SK-N-SH treated with all-trans-retinoic acid at 6 μM for 48 hours (cell line): ENCODE measurements at regions not wholly inside any gene's neighbourhood (a gene's known extent, or its start where the extent isn't known, plus 50 kb on each side); places are given as distances from the start of the nearest gene placed in this dataset.

Experiments
- ARNTL ChIP-seq: fragments of 450-650 bp; formaldehyde crosslinking; IDR thresholded peaks from 2 replicates; pipeline ENCODE4 v1.5.0; 2020; ENCODE audit warnings: low read depth, mild to moderate bottlenecking, moderate library complexity, borderline replicate concordance
- CSDC2 ChIP-seq: fragments of 250-450 bp; sonication (Bioruptor Pico); IDR thresholded peaks from 2 replicates; pipeline ENCODE4 v1.5.0; 2020; ENCODE audit warnings: mild to moderate bottlenecking, moderate library complexity
- ESRRG ChIP-seq: fragments of 250-450 bp; sonication (Bioruptor Pico); IDR thresholded peaks from 2 replicates; pipeline ENCODE4 v1.6.1; 2021; ENCODE audit warnings: mild to moderate bottlenecking
- GLIS3 ChIP-seq: fragments of 250-450 bp; sonication (Bioruptor Pico); IDR thresholded peaks from 2 replicates; pipeline ENCODE4 v1.5.0; 2020; ENCODE audit warnings: mild to moderate bottlenecking, moderate library complexity
- PATZ1 ChIP-seq: fragments of 250-450 bp; sonication (Bioruptor Pico); IDR thresholded peaks from 2 replicates; pipeline ENCODE4 v1.8.0; 2020; ENCODE audit warnings: mild to moderate bottlenecking, moderate library complexity, borderline replicate concordance
- POU6F1 ChIP-seq: fragments of 250-450 bp; sonication (Bioruptor Pico); IDR thresholded peaks from 2 replicates; pipeline ENCODE4 v1.8.0; 2021; ENCODE audit warnings: low read depth, mild to moderate bottlenecking, moderate library complexity, borderline replicate concordance
- PPARA ChIP-seq: fragments of 250-450 bp; sonication (Bioruptor Pico); IDR thresholded peaks from 2 replicates; pipeline ENCODE4 v1.5.0; 2020; ENCODE audit warnings: mild to moderate bottlenecking, borderline replicate concordance
- RARB ChIP-seq: fragments of 250-450 bp; sonication (Bioruptor Pico); IDR thresholded peaks from 2 replicates; pipeline ENCODE4 v1.8.0; 2021; ENCODE audit warnings: mild to moderate bottlenecking, moderate library complexity
- SNAI2 ChIP-seq: fragments of 250-450 bp; sonication (Bioruptor Pico); IDR thresholded peaks from 2 replicates; pipeline ENCODE4 v1.5.0; 2020; ENCODE audit warnings: mild to moderate bottlenecking, moderate library complexity
- TOX ChIP-seq: fragments of 250-450 bp; sonication (Bioruptor Pico); IDR thresholded peaks from 2 replicates; pipeline ENCODE4 v1.8.0; 2021; ENCODE audit warnings: mild to moderate bottlenecking, moderate library complexity, borderline replicate concordance
- ZFP3 ChIP-seq: fragments of 250-450 bp; sonication (Bioruptor Pico); IDR thresholded peaks from 2 replicates; pipeline ENCODE4 v1.5.0; 2020; ENCODE audit warnings: mild to moderate bottlenecking, moderate library complexity
- ZFP30 ChIP-seq: fragments of 450-650 bp; formaldehyde crosslinking; IDR thresholded peaks from 2 replicates; pipeline ENCODE4 v1.5.0; 2022; ENCODE audit warnings: mild to moderate bottlenecking, moderate library complexity
- ZNF8 ChIP-seq: fragments of 450-650 bp; formaldehyde crosslinking; IDR thresholded peaks from 2 replicates; pipeline ENCODE4 v1.5.0; 2020; ENCODE audit warnings: mild to moderate bottlenecking, moderate library complexity

- TF ChIP-seq POU6F1 (CRISPR knock-in tag) (no peak), PATZ1 (CRISPR knock-in tag) (no peak; the same call in 1 of the 2 replicates), ZFP3 (no peak), RARB (no peak), ARNTL (CRISPR knock-in tag) (no peak), CSDC2 (no peak), ESRRG (no peak), ZFP30 (no peak), SNAI2 (no peak), PPARA (CRISPR knock-in tag) (no peak), TOX (CRISPR knock-in tag) (no peak), GLIS3 (CRISPR knock-in tag) (no peak), ZNF8 (no peak)
These were observed 366.9 kb upstream of the SLC14A2 start for GRCh38 chr18:45248240-45248903.
